MM.1S (cell line): ENCODE measurements at regions not wholly inside any gene's neighbourhood (a gene's known extent, or its start where the extent isn't known, plus 50 kb on each side); places are given as distances from the start of the nearest gene placed in this dataset.

Experiments used
- CTCF ChIP-seq: fragments of 300-600 bp; sonication (generic); IDR thresholded peaks from 2 replicates; pipeline ENCODE4 v1.5.1; 2016; ENCODE audit warnings: antibody characterized with exemption, low read length, mixed read lengths
- EZH2 ChIP-seq: fragments of 300-600 bp; sonication (generic); optimal IDR thresholded peaks from 2 replicates; pipeline ENCODE3; 2017; ENCODE audit warnings: low read depth, mild to moderate bottlenecking, antibody characterized with exemption, low read length, mixed read lengths
- EZH2phosphoT487 ChIP-seq: fragments of 300-600 bp; sonication (generic); IDR thresholded peaks from 2 replicates; pipeline ENCODE4 v1.6.1; 2018; ENCODE audit warnings: antibody characterized with exemption, low read length

GRCh38 chr5:8813180-8813579 is 732.7 kb downstream of the SEMA5A start:
- no peak for TF ChIP-seq CTCF
- TF ChIP-seq EZH2, result no peak
- no peak for TF ChIP-seq EZH2phosphoT487
